ENCODE measurements at regions not wholly inside any gene's neighbourhood (a gene's known extent, or its start where the extent isn't known, plus 50 kb on each side); places are given as distances from the start of the nearest gene placed in this dataset.

GRCh38 chr7:46286957-46287356 is 365.9 kb upstream of the IGFBP3 start:
- TF ChIP-seq CTCF (IDR thresholded peaks at IDR 0.05; ENCODE audit: poor library complexity, severe bottlenecking): no peak
- no peaks in the 10 kb centered on the region for H3K36me3 ChIP-seq (ENCODE audit: low read depth)
- no peak overlapping the region for H3K4me3 ChIP-seq (ENCODE audit: severe bottlenecking)

GRCh38 chr7:46286356-46286755 is 365.3 kb upstream of the IGFBP3 start:
- Histone ChIP-seq H3K27me3 (ENCODE audit: insufficient read depth, poor library complexity, severe bottlenecking) (no peaks in the 10 kb centered on the region), H3K4me3 (ENCODE audit: severe bottlenecking) (no peak overlapping the region), H3K36me3 (ENCODE audit: low read depth) (no peaks in the 10 kb centered on the region), H3K4me1 (ENCODE audit: insufficient read depth, poor library complexity, severe bottlenecking) (peaks cover 19% of the 10 kb centered on the region), H3K9me3 (ENCODE audit: severe bottlenecking) (no peaks in the 10 kb centered on the region), H3K27ac (ENCODE audit: poor library complexity, severe bottlenecking) (no peak overlapping the region)
- DNase-seq (ENCODE audit: low spot score) (no peak), ATAC-seq (ENCODE audit: low read depth) (peak; percentile 68)
- no peak for TF ChIP-seq CTCF (IDR thresholded peaks at IDR 0.05; ENCODE audit: poor library complexity, severe bottlenecking)

More at GRCh38 chr7:46286957-46287356, 365.9 kb upstream of the IGFBP3 start:
- DNase-seq (ENCODE audit: low spot score) (no peak), ATAC-seq (ENCODE audit: low read depth) (no peak)
- no peaks in the 10 kb centered on the region for H3K9me3 ChIP-seq (ENCODE audit: severe bottlenecking)
- peaks cover 24% of the 10 kb centered on the region for H3K4me1 ChIP-seq (ENCODE audit: insufficient read depth, poor library complexity, severe bottlenecking)
- H3K27me3 ChIP-seq (ENCODE audit: insufficient read depth, poor library complexity, severe bottlenecking): no peaks in the 10 kb centered on the region
- H3K27ac ChIP-seq (ENCODE audit: poor library complexity, severe bottlenecking): no peak overlapping the region

GRCh38 chr7:46285878-46286277 is 364.8 kb upstream of the IGFBP3 start:
- Histone ChIP-seq H3K27me3 (ENCODE audit: insufficient read depth, poor library complexity, severe bottlenecking) (no peaks in the 10 kb centered on the region), H3K36me3 (ENCODE audit: low read depth) (no peaks in the 10 kb centered on the region), H3K4me3 (ENCODE audit: severe bottlenecking) (no peak overlapping the region), H3K4me1 (ENCODE audit: insufficient read depth, poor library complexity, severe bottlenecking) (peaks cover 18% of the 10 kb centered on the region), H3K27ac (ENCODE audit: poor library complexity, severe bottlenecking) (no peak overlapping the region), H3K9me3 (ENCODE audit: severe bottlenecking) (no peaks in the 10 kb centered on the region)
- DNase-seq (ENCODE audit: low spot score): no peak
- no peak for ATAC-seq (ENCODE audit: low read depth)
- TF ChIP-seq CTCF (IDR thresholded peaks at IDR 0.05; ENCODE audit: poor library complexity, severe bottlenecking): no peak

GRCh38 chr7:46283852-46284251 is 362.8 kb upstream of the IGFBP3 start:
- ATAC-seq (ENCODE audit: low read depth) (no peak), DNase-seq (ENCODE audit: low spot score) (no peak)
- Histone ChIP-seq H3K4me3 (ENCODE audit: severe bottlenecking) (no peak overlapping the region), H3K36me3 (ENCODE audit: low read depth) (no peaks in the 10 kb centered on the region), H3K27me3 (ENCODE audit: insufficient read depth, poor library complexity, severe bottlenecking) (no peaks in the 10 kb centered on the region), H3K4me1 (ENCODE audit: insufficient read depth, poor library complexity, severe bottlenecking) (peaks cover 17% of the 10 kb centered on the region), H3K27ac (ENCODE audit: poor library complexity, severe bottlenecking) (no peak overlapping the region), H3K9me3 (ENCODE audit: severe bottlenecking) (no peaks in the 10 kb centered on the region)
- no peak for TF ChIP-seq CTCF (IDR thresholded peaks at IDR 0.05; ENCODE audit: poor library complexity, severe bottlenecking)

GRCh38 chr7:46282155-46282554 is 361.1 kb upstream of the IGFBP3 start:
- Histone ChIP-seq H3K9me3 (ENCODE audit: severe bottlenecking) (no peaks in the 10 kb centered on the region), H3K27ac (ENCODE audit: poor library complexity, severe bottlenecking) (no peak overlapping the region), H3K36me3 (ENCODE audit: low read depth) (no peaks in the 10 kb centered on the region), H3K4me3 (ENCODE audit: severe bottlenecking) (no peak overlapping the region), H3K27me3 (ENCODE audit: insufficient read depth, poor library complexity, severe bottlenecking) (no peaks in the 10 kb centered on the region), H3K4me1 (ENCODE audit: insufficient read depth, poor library complexity, severe bottlenecking) (peaks cover 17% of the 10 kb centered on the region)
- ATAC-seq (ENCODE audit: low read depth) (no peak), DNase-seq (ENCODE audit: low spot score) (no peak)
- no peak for TF ChIP-seq CTCF (IDR thresholded peaks at IDR 0.05; ENCODE audit: poor library complexity, severe bottlenecking)
